ENCODE measurements at regions not wholly inside any gene's neighbourhood (a gene's known extent, or its start where the extent isn't known, plus 50 kb on each side); places are given as distances from the start of the nearest gene placed in this dataset.

- DNase-seq (no peak), ATAC-seq (no peak)
- Histone ChIP-seq H3K36me3 (ENCODE audit: insufficient read depth in 1 of 2, low read depth in 1 of 2) (no peaks in the 10 kb centered on the region), H3K4me3 (no peak overlapping the region), H3K27ac (no peak overlapping the region), H3K9me3 (no peaks in the 10 kb centered on the region), H3K27me3 (ENCODE audit: insufficient read depth in 3 of 3, low read length in 2 of 3) (no peaks in the 10 kb centered on the region), H3K4me1 (no peaks in the 10 kb centered on the region)
- WGBS, 3 donors = 81 to 92% (median 84%) methylated on average over 2 of the region's 2 CpGs
- TF ChIP-seq CTCF (IDR thresholded peaks at IDR 0.05) = no peak
- intact Hi-C loops (cut with DNase I) = no loop called here
These were observed 132.5 kb upstream of the SLC8A1 start for GRCh38 chr2:40584432-40584831.

GRCh38 chr2:40591774-40592173 lies 139.9 kb upstream of the SLC8A1 start:
- ATAC-seq (no peak), DNase-seq (no peak)
- Histone ChIP-seq H3K36me3 (ENCODE audit: insufficient read depth in 1 of 2, low read depth in 1 of 2) (no peaks in the 10 kb centered on the region), H3K4me1 (no peaks in the 10 kb centered on the region), H3K4me3 (no peak overlapping the region), H3K27ac (no peak overlapping the region), H3K9me3 (no peaks in the 10 kb centered on the region), H3K27me3 (ENCODE audit: insufficient read depth in 3 of 3, low read length in 2 of 3) (no peaks in the 10 kb centered on the region)
- intact Hi-C loops (cut with DNase I) = no loop called here
- 70 to 83% (median 74%) methylated on average over 3 of the region's 3 CpGs for WGBS, 3 donors
- no peak for TF ChIP-seq CTCF (IDR thresholded peaks at IDR 0.05)

GRCh38 chr2:40592218-40592617 lies 140.3 kb upstream of the SLC8A1 start:
- intact Hi-C loops (cut with DNase I) = no loop called here
- no peak for TF ChIP-seq CTCF (IDR thresholded peaks at IDR 0.05)
- Histone ChIP-seq H3K27ac (no peak overlapping the region), H3K4me3 (no peak overlapping the region), H3K27me3 (ENCODE audit: insufficient read depth in 3 of 3, low read length in 2 of 3) (no peaks in the 10 kb centered on the region), H3K4me1 (no peaks in the 10 kb centered on the region), H3K9me3 (no peaks in the 10 kb centered on the region), H3K36me3 (ENCODE audit: insufficient read depth in 1 of 2, low read depth in 1 of 2) (no peaks in the 10 kb centered on the region)
- 44 to 57% (median 53%) methylated on average over 2 of the region's 2 CpGs for WGBS, 3 donors
- ATAC-seq (no peak), DNase-seq (no peak)

- Histone ChIP-seq H3K36me3 (ENCODE audit: insufficient read depth in 1 of 2, low read depth in 1 of 2) (no peaks in the 10 kb centered on the region), H3K4me3 (no peak overlapping the region), H3K27me3 (ENCODE audit: insufficient read depth in 3 of 3, low read length in 2 of 3) (no peaks in the 10 kb centered on the region), H3K4me1 (no peaks in the 10 kb centered on the region), H3K9me3 (no peaks in the 10 kb centered on the region), H3K27ac (no peak overlapping the region)
- intact Hi-C loops (cut with DNase I) = no loop called here
- no peak for TF ChIP-seq CTCF (IDR thresholded peaks at IDR 0.05)
- DNase-seq (no peak), ATAC-seq (no peak)
- 71 to 80% (median 73%) methylated on average over 4 of the region's 4 CpGs for WGBS, 3 donors
These were observed 155.0 kb upstream of the SLC8A1 start for GRCh38 chr2:40606862-40607261.

- no peaks in the 10 kb centered on the region for H3K27me3 ChIP-seq (ENCODE audit: insufficient read depth in 3 of 3, low read length in 2 of 3)
- no peak overlapping the region for H3K27ac ChIP-seq
- no peak overlapping the region for H3K4me3 ChIP-seq
- H3K36me3 ChIP-seq (ENCODE audit: insufficient read depth in 1 of 2, low read depth in 1 of 2) = no peaks in the 10 kb centered on the region
- WGBS, 3 donors = 63 to 74% (median 67%) methylated on average over 4 of the region's 4 CpGs
- no peak for TF ChIP-seq CTCF (IDR thresholded peaks at IDR 0.05)
- no peaks in the 10 kb centered on the region for H3K9me3 ChIP-seq
- no peak for ATAC-seq
- intact Hi-C loops (cut with DNase I) = no loop called here
- no peak for DNase-seq
- H3K4me1 ChIP-seq = no peaks in the 10 kb centered on the region
These were observed 159.3 kb upstream of the SLC8A1 start for GRCh38 chr2:40611196-40611595.
